ENCODE measurements at regions not wholly inside any gene's neighbourhood (a gene's known extent, or its start where the extent isn't known, plus 50 kb on each side); places are given as distances from the start of the nearest gene placed in this dataset.

DNA sequence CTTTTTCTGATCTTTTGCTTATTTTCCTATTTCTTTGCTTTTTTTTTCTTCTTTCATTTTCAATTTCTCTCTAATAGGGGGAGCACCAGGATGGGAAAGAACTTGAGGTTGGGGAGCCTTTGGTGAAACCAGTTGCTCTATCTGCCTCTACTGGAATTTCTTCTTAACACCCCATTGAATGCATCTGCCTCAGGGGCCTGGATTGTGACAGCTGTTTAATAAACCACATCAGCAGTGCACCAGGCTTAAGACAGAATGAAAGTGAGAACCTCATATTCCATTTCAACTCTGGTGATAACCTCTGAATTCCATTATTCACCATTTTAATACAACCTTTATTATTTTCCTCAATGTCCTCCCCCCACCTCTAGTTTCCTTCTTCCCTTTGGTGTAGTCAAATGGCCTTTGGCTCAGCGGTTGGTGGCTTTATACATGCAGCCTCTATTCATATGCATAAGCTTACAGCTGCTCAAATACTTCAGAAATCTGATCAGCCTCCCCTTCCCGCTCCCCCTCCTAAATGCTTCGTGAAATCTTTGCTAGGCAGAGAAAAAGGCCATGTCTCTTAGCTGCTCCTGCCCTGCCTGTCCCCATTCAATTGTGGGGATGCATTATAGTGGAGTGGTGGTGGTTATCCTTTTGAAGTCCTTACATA is 537.3 kb upstream of the PLXNA2 start:
- Histone ChIP-seq H3K18ac (ENCODE audit: low read length) (no peak overlapping the region), H4K91ac (ENCODE audit: low read depth, low read length) (no peak overlapping the region), H2BK120ac (ENCODE audit: insufficient read depth, low read length, poor library complexity) (no peak overlapping the region), H3K36me3 (ENCODE audit: control insufficient read depth in 1 of 2, insufficient read depth in 2 of 2, low read length in 2 of 2) (no peaks in the 10 kb centered on the region), H3K79me1 (ENCODE audit: low read length) (no peaks in the 10 kb centered on the region), H2BK12ac (ENCODE audit: low read length) (no peak overlapping the region), H2AFZ (ENCODE audit: insufficient read depth, low read length, poor library complexity) (no peak overlapping the region), H3K79me2 (ENCODE audit: control insufficient read depth, insufficient read depth, low read length, poor library complexity) (no peaks in the 10 kb centered on the region), H3K4me1 (ENCODE audit: control insufficient read depth in 1 of 2, insufficient read depth in 2 of 2, low read length in 2 of 2) (no peaks in the 10 kb centered on the region), H3K4ac (ENCODE audit: low read depth, low read length) (no peak overlapping the region), H3K4me3 (ENCODE audit: low read depth, low read length) (no peak overlapping the region), H3K27ac (ENCODE audit: low read depth, low read length) (no peak overlapping the region), H3K23ac (ENCODE audit: low read length) (no peak overlapping the region), H3K4me2 (ENCODE audit: low read length) (no peak overlapping the region), H3K14ac (ENCODE audit: low read length) (no peak overlapping the region), H2BK5ac (ENCODE audit: low read depth, low read length, poor library complexity) (no peak overlapping the region), H2AK5ac (ENCODE audit: low read length) (no peak overlapping the region), H3K9me3 (ENCODE audit: insufficient read depth, low read depth, low read length) (no peaks in the 10 kb centered on the region), H3K27me3 (ENCODE audit: insufficient read depth, low read length) (no peaks in the 10 kb centered on the region), H4K8ac (ENCODE audit: low read depth, low read length) (no peak overlapping the region), H4K12ac (ENCODE audit: low read depth, low read length) (no peak overlapping the region), H3K9ac (ENCODE audit: low read length) (no peak overlapping the region)
- DNase-seq, result no peak
- WGBS (ENCODE audit: extremely low coverage, insufficient coverage, insufficient read length), result no CpG with 5 or more reads among the region's 3 CpGs

DNA sequence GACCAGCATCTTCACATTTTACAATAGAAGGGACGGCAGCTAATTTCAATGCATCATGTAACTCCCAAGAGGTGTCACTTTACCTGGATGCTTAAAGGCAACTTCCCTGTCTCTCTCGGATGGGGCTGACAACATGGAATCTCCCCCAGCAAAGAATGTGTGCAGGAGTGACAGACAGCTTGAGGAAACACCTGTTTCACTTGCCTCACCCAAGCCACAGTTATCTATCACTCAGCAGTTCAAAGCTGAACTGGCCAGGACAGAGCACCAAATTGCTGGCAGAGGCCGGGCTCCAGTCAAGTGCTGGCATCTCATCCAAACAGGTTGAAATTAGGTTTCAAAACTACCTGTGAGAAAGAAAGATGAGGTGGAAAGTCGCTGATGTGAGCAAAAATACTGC is 538.0 kb upstream of the PLXNA2 start:
- Histone ChIP-seq H3K79me2 (ENCODE audit: control insufficient read depth, insufficient read depth, low read length, poor library complexity) (no peaks in the 10 kb centered on the region), H3K23ac (ENCODE audit: low read length) (no peak overlapping the region), H3K9ac (ENCODE audit: low read length) (no peak overlapping the region), H3K27ac (ENCODE audit: low read depth, low read length) (no peak overlapping the region), H3K79me1 (ENCODE audit: low read length) (no peaks in the 10 kb centered on the region), H3K4me2 (ENCODE audit: low read length) (no peak overlapping the region), H2BK5ac (ENCODE audit: low read depth, low read length, poor library complexity) (no peak overlapping the region), H4K12ac (ENCODE audit: low read depth, low read length) (no peak overlapping the region), H3K4ac (ENCODE audit: low read depth, low read length) (no peak overlapping the region), H3K14ac (ENCODE audit: low read length) (no peak overlapping the region), H4K91ac (ENCODE audit: low read depth, low read length) (no peak overlapping the region), H3K4me3 (ENCODE audit: low read depth, low read length) (no peak overlapping the region), H4K8ac (ENCODE audit: low read depth, low read length) (no peak overlapping the region), H3K27me3 (ENCODE audit: insufficient read depth, low read length) (no peaks in the 10 kb centered on the region), H2BK12ac (ENCODE audit: low read length) (no peak overlapping the region), H2AK5ac (ENCODE audit: low read length) (no peak overlapping the region), H3K9me3 (ENCODE audit: insufficient read depth, low read depth, low read length) (no peaks in the 10 kb centered on the region), H2BK120ac (ENCODE audit: insufficient read depth, low read length, poor library complexity) (no peak overlapping the region), H3K4me1 (ENCODE audit: control insufficient read depth in 1 of 2, insufficient read depth in 2 of 2, low read length in 2 of 2) (no peaks in the 10 kb centered on the region), H3K36me3 (ENCODE audit: control insufficient read depth in 1 of 2, insufficient read depth in 2 of 2, low read length in 2 of 2) (no peaks in the 10 kb centered on the region), H2AFZ (ENCODE audit: insufficient read depth, low read length, poor library complexity) (no peak overlapping the region), H3K18ac (ENCODE audit: low read length) (no peak overlapping the region)
- DNase-seq, result no peak
- no CpG with 5 or more reads among the region's 4 CpGs for WGBS (ENCODE audit: extremely low coverage, insufficient coverage, insufficient read length)

DNA sequence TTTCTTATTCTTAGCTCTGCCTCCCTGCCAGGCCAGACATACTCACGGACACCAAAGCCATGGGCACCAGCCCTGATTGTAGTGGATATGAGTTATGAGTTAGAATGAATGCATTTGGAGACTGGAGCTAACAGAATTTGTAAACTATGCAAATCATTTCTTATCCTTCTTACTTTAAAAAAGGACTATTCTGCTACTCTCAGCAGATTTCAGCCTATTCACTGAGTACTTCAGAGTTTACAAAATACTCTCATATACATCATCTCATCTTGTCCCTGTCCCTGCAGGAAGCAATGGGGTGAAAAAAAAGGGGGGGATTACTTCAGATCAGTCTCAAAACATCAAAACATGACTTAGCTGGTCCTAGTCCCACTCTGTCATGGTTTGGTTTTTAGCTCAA is 541.4 kb upstream of the PLXNA2 start:
- no peak overlapping the region for H3K23ac ChIP-seq (ENCODE audit: low read length)
- no peaks in the 10 kb centered on the region for H3K27me3 ChIP-seq (ENCODE audit: insufficient read depth, low read length)
- no peak overlapping the region for H4K12ac ChIP-seq (ENCODE audit: low read depth, low read length)
- H4K8ac ChIP-seq (ENCODE audit: low read depth, low read length), result no peak overlapping the region
- H3K79me2 ChIP-seq (ENCODE audit: control insufficient read depth, insufficient read depth, low read length, poor library complexity), result no peaks in the 10 kb centered on the region
- no peaks in the 10 kb centered on the region for H3K36me3 ChIP-seq (ENCODE audit: control insufficient read depth in 1 of 2, insufficient read depth in 2 of 2, low read length in 2 of 2)
- no peaks in the 10 kb centered on the region for H3K9me3 ChIP-seq (ENCODE audit: insufficient read depth, low read depth, low read length)
- no peak overlapping the region for H3K14ac ChIP-seq (ENCODE audit: low read length)
- H4K91ac ChIP-seq (ENCODE audit: low read depth, low read length), result no peak overlapping the region
- H3K79me1 ChIP-seq (ENCODE audit: low read length), result no peaks in the 10 kb centered on the region
- H3K27ac ChIP-seq (ENCODE audit: low read depth, low read length), result no peak overlapping the region
- H2AFZ ChIP-seq (ENCODE audit: insufficient read depth, low read length, poor library complexity), result no peak overlapping the region
- no peak overlapping the region for H3K18ac ChIP-seq (ENCODE audit: low read length)
- H2BK5ac ChIP-seq (ENCODE audit: low read depth, low read length, poor library complexity), result no peak overlapping the region
- H3K4me3 ChIP-seq (ENCODE audit: low read depth, low read length), result no peak overlapping the region
- H3K4ac ChIP-seq (ENCODE audit: low read depth, low read length), result no peak overlapping the region
- no peaks in the 10 kb centered on the region for H3K4me1 ChIP-seq (ENCODE audit: control insufficient read depth in 1 of 2, insufficient read depth in 2 of 2, low read length in 2 of 2)
- H3K9ac ChIP-seq (ENCODE audit: low read length), result no peak overlapping the region
- no CpG with 5 or more reads among the region's 1 CpG for WGBS (ENCODE audit: extremely low coverage, insufficient coverage, insufficient read length)
- no peak overlapping the region for H3K4me2 ChIP-seq (ENCODE audit: low read length)
- H2AK5ac ChIP-seq (ENCODE audit: low read length), result no peak overlapping the region
- DNase-seq, result no peak
- H2BK12ac ChIP-seq (ENCODE audit: low read length), result no peak overlapping the region
- H2BK120ac ChIP-seq (ENCODE audit: insufficient read depth, low read length, poor library complexity), result no peak overlapping the region

DNA sequence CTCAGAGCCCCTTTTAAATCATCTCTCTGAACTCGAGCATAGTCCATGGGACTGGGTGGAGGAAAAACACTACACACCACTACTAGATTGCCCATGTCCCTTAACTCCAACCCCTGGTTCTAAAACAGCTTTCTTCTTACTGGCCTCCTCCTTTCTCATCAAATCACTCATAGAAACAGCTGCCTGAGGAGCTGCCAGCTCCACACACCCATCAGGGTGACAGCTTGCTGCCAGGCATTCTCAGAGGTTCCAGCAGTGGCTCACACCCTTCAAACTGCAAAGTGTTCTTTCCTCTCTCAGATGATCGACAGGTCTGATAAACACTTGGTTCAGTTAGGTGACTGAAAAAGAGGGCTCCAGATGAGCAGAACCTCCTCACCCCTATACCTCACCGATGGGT is 543.0 kb upstream of the PLXNA2 start:
- no peaks in the 10 kb centered on the region for H3K27me3 ChIP-seq (ENCODE audit: insufficient read depth, low read length)
- no peak overlapping the region for H4K91ac ChIP-seq (ENCODE audit: low read depth, low read length)
- no peaks in the 10 kb centered on the region for H3K79me2 ChIP-seq (ENCODE audit: control insufficient read depth, insufficient read depth, low read length, poor library complexity)
- H3K9ac ChIP-seq (ENCODE audit: low read length), result no peak overlapping the region
- H2BK12ac ChIP-seq (ENCODE audit: low read length), result no peak overlapping the region
- no peak overlapping the region for H3K4me2 ChIP-seq (ENCODE audit: low read length)
- no peak overlapping the region for H2AFZ ChIP-seq (ENCODE audit: insufficient read depth, low read length, poor library complexity)
- H3K36me3 ChIP-seq (ENCODE audit: control insufficient read depth in 1 of 2, insufficient read depth in 2 of 2, low read length in 2 of 2), result no peaks in the 10 kb centered on the region
- no peaks in the 10 kb centered on the region for H3K9me3 ChIP-seq (ENCODE audit: insufficient read depth, low read depth, low read length)
- H4K8ac ChIP-seq (ENCODE audit: low read depth, low read length), result no peak overlapping the region
- no peak overlapping the region for H2BK120ac ChIP-seq (ENCODE audit: insufficient read depth, low read length, poor library complexity)
- no peak overlapping the region for H3K23ac ChIP-seq (ENCODE audit: low read length)
- H3K4me1 ChIP-seq (ENCODE audit: control insufficient read depth in 1 of 2, insufficient read depth in 2 of 2, low read length in 2 of 2), result no peaks in the 10 kb centered on the region
- no peak overlapping the region for H4K12ac ChIP-seq (ENCODE audit: low read depth, low read length)
- no peak overlapping the region for H3K4me3 ChIP-seq (ENCODE audit: low read depth, low read length)
- H2BK5ac ChIP-seq (ENCODE audit: low read depth, low read length, poor library complexity), result no peak overlapping the region
- no peak overlapping the region for H2AK5ac ChIP-seq (ENCODE audit: low read length)
- H3K18ac ChIP-seq (ENCODE audit: low read length), result no peak overlapping the region
- no peak for DNase-seq
- no peak overlapping the region for H3K27ac ChIP-seq (ENCODE audit: low read depth, low read length)
- H3K14ac ChIP-seq (ENCODE audit: low read length), result no peak overlapping the region
- H3K79me1 ChIP-seq (ENCODE audit: low read length), result no peaks in the 10 kb centered on the region
- no peak overlapping the region for H3K4ac ChIP-seq (ENCODE audit: low read depth, low read length)
- no CpG with 5 or more reads among the region's 3 CpGs for WGBS (ENCODE audit: extremely low coverage, insufficient coverage, insufficient read length)
